ENCODE measurements at regions not wholly inside any gene's neighbourhood (a gene's known extent, or its start where the extent isn't known, plus 50 kb on each side); places are given as distances from the start of the nearest gene placed in this dataset.

GRCh38 chr5:172550996-172551395 lies 90.1 kb upstream of the NEURL1B start:
- no peak for DNase-seq (ENCODE audit: low spot score)
- in situ Hi-C loops (cut with HindIII; ENCODE audit: low sequenced_read_pairs) = no loop called here

- no peak for DNase-seq (ENCODE audit: low spot score)
- in situ Hi-C loops (cut with HindIII; ENCODE audit: low sequenced_read_pairs) = no loop called here
These were observed 90.8 kb upstream of the NEURL1B start for GRCh38 chr5:172550096-172550765.

DNA sequence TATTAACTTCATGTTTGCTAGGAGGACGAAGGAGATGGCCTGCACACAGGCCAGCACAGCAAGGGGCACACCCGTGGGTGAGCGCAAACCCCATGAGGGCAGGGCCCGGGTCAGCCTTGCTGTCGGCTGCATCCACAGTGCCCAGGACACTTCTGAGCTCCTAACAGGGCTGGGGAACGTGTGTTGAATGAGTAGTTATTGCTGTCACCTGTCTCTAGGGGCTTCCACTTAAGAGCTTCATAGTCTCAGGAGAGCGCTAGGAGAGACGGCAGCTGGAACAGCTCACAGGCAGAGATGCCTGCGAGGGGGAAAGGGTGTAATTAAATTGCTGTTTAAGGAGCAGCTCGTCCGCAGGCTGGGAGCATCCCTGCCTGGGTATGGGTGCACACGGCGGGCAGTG lies 91.4 kb upstream of the NEURL1B start:
- DNase-seq (ENCODE audit: low spot score) = no peak
- in situ Hi-C loops (cut with HindIII; ENCODE audit: low sequenced_read_pairs) = no loop called here

- in situ Hi-C loops (cut with HindIII; ENCODE audit: low sequenced_read_pairs) = no loop called here
- no peak for DNase-seq (ENCODE audit: low spot score)
These were observed 91.9 kb upstream of the NEURL1B start for GRCh38 chr5:172548981-172549687.

DNA sequence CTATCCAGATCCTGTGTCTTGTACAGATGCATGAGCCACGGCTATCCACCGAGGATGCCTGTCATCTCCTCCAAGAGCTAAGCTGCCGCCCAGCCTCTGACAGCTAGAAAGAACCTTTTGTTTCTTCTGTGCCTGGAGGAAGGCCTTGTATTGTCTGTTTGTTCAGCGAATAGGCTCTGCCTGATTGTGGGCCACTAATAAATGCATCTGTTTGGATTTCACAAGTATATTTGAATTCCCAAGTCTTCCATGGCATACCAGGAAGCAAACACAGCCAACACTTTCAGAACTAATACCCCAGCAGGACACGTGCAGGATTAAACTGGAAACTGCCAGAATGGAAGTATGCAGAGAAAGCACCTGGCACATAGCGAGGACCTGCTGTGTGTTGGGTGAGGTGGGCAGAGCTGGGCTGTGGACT lies 92.7 kb upstream of the NEURL1B start:
- DNase-seq (ENCODE audit: low spot score) = no peak
- in situ Hi-C loops (cut with HindIII; ENCODE audit: low sequenced_read_pairs) = no loop called here

DNA sequence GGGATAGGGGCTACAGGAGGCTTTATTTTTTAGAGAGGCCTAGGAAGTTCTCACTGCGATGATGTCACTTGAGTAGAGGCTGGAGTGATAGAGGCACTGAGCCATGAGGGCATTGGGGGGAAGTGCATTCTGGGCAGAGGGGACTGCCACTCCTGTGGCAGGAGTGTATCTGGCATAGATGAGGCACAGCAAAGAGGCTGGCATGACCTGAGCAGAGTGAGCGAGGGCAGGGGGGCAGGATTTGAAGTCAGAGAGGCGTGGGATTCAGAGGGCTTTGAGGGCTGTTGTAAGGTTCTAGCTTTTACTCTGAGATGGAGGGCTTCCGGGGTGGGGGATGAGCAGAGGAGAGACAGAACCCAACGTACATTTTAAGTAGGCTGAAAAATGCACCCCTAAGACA lies 91.9 kb upstream of the SH3PXD2B start:
- no peak for DNase-seq (ENCODE audit: low spot score)
- in situ Hi-C loops (cut with HindIII; ENCODE audit: low sequenced_read_pairs) = no loop called here

DNA sequence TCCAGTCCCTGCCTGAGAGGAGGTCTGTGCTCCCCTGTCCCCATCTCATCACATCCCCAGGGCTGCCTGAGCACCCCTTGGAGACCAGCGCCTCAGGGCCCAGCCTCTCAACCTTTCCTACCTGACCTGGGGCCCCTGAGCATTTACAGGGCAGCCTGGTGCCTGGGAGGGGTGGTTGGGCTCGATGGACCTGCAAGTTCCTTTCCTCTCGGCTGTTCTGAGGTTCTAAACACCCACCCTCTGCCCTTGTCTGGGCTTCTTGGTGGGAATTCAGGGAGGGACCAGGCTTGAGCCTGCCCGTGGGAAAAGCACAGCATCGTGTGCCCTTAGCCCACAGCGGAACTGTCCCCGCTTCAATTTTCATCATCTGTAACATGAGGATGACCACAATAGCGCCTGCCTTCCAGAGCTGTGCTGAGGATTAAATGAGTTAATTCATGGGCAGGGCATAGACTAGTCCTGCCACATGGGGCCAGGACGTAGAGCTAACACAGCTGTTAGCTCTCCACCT lies 91.0 kb upstream of the SH3PXD2B start:
- in situ Hi-C loops (cut with HindIII; ENCODE audit: low sequenced_read_pairs) = no loop called here
- DNase-seq (ENCODE audit: low spot score) = no peak

GRCh38 chr5:172544371-172545095 lies 90.2 kb upstream of the SH3PXD2B start:
- in situ Hi-C loops (cut with HindIII; ENCODE audit: low sequenced_read_pairs) = no loop called here
- DNase-seq (ENCODE audit: low spot score) = no peak

GRCh38 chr5:172543484-172544298 lies 89.4 kb upstream of the SH3PXD2B start:
- no peak for DNase-seq (ENCODE audit: low spot score)
- in situ Hi-C loops (cut with HindIII; ENCODE audit: low sequenced_read_pairs) = no loop called here

DNA sequence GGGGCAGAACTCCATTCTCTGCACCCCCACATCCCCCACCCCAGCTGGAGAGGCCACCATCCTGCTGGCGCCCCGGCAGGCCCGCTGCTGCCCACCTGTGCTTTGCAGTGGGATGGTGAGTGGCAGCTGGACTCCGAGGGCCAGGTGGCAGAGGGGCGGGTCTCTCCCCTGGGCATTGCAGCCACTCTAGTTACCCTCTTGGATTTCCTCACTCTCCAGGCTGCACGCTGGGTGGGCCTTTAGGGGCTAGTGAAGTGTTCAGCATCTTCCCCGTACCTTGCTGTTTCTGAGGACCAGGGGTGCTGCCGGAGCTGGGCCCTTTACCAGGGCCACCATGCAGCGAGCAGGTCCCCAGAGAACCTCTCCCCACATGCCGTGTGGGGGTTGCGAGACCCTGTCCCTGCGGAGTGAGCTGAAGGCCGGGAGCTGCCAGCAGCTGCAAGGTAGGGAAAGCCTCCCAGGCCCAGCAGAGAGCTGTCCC lies 88.4 kb upstream of the SH3PXD2B start:
- DNase-seq (ENCODE audit: low spot score) = no peak
- in situ Hi-C loops (cut with HindIII; ENCODE audit: low sequenced_read_pairs) = no loop called here

- in situ Hi-C loops (cut with HindIII; ENCODE audit: low sequenced_read_pairs) = no loop called here
- DNase-seq (ENCODE audit: low spot score) = no peak
These were observed 87.4 kb upstream of the SH3PXD2B start for GRCh38 chr5:172541773-172542136.

DNA sequence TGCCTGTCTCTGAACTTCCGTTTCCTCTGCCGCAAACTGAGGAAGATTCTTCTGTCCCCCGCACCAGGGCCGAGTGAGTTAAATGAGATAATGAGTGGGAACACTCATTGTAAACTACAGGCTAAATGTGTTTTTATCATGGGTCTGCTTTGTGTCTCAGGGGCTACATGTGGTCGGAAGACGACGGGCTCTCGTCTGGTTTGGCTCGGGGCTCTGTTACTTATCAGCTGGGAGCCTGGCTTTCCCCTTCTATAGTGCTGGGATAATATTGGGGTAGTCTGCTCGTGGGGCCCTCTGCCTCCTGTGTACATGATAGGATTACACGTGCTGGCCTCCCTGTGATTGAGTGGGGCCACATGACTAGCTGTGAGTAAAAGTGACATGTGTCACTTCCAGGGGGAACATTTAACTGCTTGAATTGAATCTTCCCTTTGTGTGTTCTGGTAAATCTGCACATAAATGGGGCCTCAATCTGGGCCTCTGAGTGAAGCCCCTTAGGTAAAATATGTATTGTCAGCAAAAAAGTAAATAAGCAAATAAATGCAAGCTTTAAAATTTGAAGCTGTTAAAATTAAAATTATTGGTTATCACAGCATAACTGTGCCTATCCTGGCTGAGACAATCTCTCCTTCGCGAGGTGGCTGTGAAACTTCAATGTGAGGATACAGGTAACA lies 86.9 kb upstream of the SH3PXD2B start:
- in situ Hi-C loops (cut with HindIII; ENCODE audit: low sequenced_read_pairs) = no loop called here
- no peak for DNase-seq (ENCODE audit: low spot score)

GRCh38 chr5:172540099-172540870 lies 86.0 kb upstream of the SH3PXD2B start:
- DNase-seq (ENCODE audit: low spot score) = no peak
- in situ Hi-C loops (cut with HindIII; ENCODE audit: low sequenced_read_pairs) = no loop called here

DNA sequence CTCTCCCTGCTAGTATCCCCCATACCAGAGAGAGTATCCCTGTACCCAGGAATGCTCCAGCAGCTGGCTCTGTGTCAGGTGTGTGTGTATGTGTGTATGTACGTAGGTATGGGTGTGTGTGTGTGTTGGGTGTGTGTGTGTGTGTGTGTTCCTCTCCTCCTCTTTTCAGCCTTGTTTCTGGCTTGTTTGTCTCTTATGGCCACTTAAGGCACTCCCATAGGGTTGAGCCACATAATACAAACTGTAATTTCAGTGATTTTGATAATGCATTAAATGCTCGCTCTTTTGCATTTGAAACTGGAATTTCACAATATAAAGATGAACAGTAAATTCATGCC lies 80.8 kb upstream of the SH3PXD2B start:
- in situ Hi-C loops (cut with HindIII; ENCODE audit: low sequenced_read_pairs) = no loop called here
- DNase-seq (ENCODE audit: low spot score) = no peak

GRCh38 chr5:172534229-172535107 lies 80.1 kb upstream of the SH3PXD2B start:
- no peak for DNase-seq (ENCODE audit: low spot score)
- in situ Hi-C loops (cut with HindIII; ENCODE audit: low sequenced_read_pairs) = no loop called here

DNA sequence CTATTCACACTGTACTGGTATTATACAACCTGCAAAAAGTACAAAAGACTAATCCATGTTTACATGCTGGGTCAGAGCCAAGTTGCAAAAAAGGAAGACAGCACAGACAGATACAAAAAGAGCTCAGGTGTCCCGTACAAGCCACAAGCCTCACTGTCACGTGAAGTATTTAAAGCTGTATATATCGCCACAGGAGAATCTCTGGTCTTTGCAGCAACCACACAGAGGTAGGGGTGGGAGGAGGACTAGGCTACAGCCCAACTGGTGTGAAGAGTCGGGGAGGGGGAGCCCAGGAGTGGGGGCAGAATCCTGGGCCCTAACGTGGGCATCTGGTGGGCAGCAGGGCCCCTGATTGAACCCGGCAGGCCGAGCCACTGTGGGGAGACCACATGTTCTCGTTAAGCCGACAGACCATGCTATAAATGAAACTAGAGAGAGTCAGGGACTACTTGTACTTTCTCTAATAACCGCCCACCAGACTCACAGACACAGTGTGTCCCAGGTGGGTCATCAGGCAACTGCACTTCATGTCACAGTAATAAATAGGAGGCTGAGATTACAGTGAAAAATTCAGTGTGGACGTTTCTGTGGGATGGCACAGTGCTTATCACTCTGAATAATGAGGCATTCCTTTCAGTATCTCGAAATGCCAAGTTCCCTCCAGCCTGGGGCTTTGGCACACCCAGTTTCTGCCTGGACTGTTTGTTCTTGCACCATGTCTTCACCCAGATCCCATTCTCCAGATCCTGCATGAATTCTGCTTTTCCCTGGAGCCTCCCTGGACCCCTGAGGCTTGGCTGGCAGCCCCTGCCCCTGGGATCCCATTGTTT lies 79.3 kb upstream of the SH3PXD2B start:
- DNase-seq (ENCODE audit: low spot score) = no peak
- in situ Hi-C loops (cut with HindIII; ENCODE audit: low sequenced_read_pairs) = no loop called here

DNA sequence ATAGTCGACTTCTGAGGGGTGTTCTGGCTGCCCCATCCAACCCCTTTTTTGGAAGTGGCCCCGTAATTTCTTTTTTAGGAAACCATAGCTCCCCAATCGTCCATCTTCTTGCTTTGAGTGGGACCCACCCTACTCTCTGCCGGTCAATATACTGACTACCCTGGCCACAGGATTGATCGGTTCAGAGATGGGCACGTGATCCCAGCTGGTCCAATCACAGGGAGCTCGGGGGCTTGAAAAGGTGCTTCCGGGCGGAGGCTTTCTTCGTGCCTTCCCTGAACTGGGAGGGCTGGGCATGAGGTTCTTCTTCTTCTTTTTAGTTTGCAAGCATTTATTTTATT lies 78.7 kb upstream of the SH3PXD2B start:
- no peak for DNase-seq (ENCODE audit: low spot score)
- in situ Hi-C loops (cut with HindIII; ENCODE audit: low sequenced_read_pairs) = no loop called here

Measured in G401 (cell line).